Tibial nerve (tissue), 4 donors: ENCODE measurements at regions not wholly inside any gene's neighbourhood (a gene's known extent, or its start where the extent isn't known, plus 50 kb on each side); places are given as distances from the start of the nearest gene placed in this dataset.

Source experiments
- DNase-seq, 2 donors: peaks; one replicate each; pipeline ENCODE4 v3.0.0-alpha.2; 2019; ENCODE audit warnings: low spot score in 2 of 2
- H3K27ac ChIP-seq, 4 donors: fragments of 200-600 bp; sonication (generic) in 3 of 4; one replicate each; pipeline ENCODE4 v1.5.1; 2017 to 2019; ENCODE audit warnings: mild to moderate bottlenecking in 1 of 4
- H3K27me3 ChIP-seq, 2 donors: fragments of 200-600 bp; sonication (generic) in 1 of 2; one replicate each; pipeline versions ENCODE4 v1.5.1 to v1.6.0; 2017 to 2019
- H3K36me3 ChIP-seq, 3 donors: fragments of 200-600 bp; sonication (generic); one replicate each; pipeline ENCODE4 v1.5.1; 2018 to 2019
- H3K4me1 ChIP-seq, 4 donors: fragments of 200-600 bp; sonication (generic) in 3 of 4; one replicate each; pipeline ENCODE4 v1.5.1; 2017 to 2019
- H3K4me3 ChIP-seq, 4 donors: fragments of 200-600 bp; sonication (generic) in 3 of 4; one replicate each; pipeline ENCODE4 v1.5.1; 2017 to 2019; ENCODE audit warnings: mild to moderate bottlenecking in 1 of 4, moderate library complexity in 1 of 4
- H3K9me3 ChIP-seq, 4 donors: fragments of 200-600 bp; sonication (generic) in 3 of 4; one replicate each; pipeline ENCODE4 v1.5.1; 2017 to 2019
- EP300 ChIP-seq, 2 donors: sonication (generic); formaldehyde crosslinking; IDR thresholded peaks; one replicate each; pipeline ENCODE4 v1.6.1; 2017; ENCODE audit warnings: antibody characterized with exemption in 2 of 2, mild to moderate bottlenecking in 1 of 2
- POLR2A ChIP-seq, 2 donors: fragments of 450-650 bp; IDR thresholded peaks; one replicate each; pipeline ENCODE4 v1.6.1; 2017; ENCODE audit warnings: antibody characterized with exemption in 2 of 2, mild to moderate bottlenecking in 2 of 2, moderate library complexity in 2 of 2
- WGBS, 2 donors: methylation state at CpG; one replicate each; pipeline ENCODE4 v1.1.5; 2018; 5-methylcytosine and 5-hydroxymethylcytosine counted together
- TF ChIP-seq, protein P1 (sequence below), 5 experiments: fragments of 200-600 bp in 3 of 5; fragments of 450-650 bp in 2 of 5; sonication (generic) in 3 of 5; IDR thresholded peaks; one replicate each; pipeline ENCODE4 v1.5.1; 2016 to 2019; ENCODE audit warnings: antibody characterized with exemption in 5 of 5, mild to moderate bottlenecking in 3 of 5, moderate library complexity in 2 of 5

DNA sequence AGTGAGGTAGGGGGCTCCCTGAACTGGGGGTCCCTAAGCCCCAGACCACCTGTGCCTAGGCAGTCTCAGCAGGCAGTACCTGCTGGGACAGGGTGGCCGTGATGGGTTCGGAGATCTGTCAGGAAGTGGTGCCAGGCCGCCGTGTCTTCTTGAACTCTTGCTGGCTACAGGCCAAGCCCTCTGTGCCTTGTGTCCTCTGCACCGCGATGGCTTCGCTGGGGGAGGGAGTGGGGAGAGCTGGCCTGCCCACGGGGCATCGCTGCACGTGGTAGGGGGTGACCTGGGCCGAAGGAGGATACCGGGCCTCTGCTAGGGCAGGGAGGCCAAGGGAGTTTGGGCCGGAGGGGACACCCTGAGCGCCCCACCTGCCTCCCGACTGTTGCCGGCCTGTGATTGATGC, 96.7 kb upstream of the NKX1-1 start:
- Histone ChIP-seq H3K4me3 (no peak overlapping the region), H3K27me3 (peaks cover 0 to 30% of the 10 kb centered on the region in 2 donors), H3K4me1 (no peaks in the 10 kb centered on the region), H3K9me3 (peaks cover 0 to 3% (median 0%) of the 10 kb centered on the region in 4 donors), H3K36me3 (no peaks in the 10 kb centered on the region), H3K27ac (no peak overlapping the region)
- TF ChIP-seq POLR2A (IDR thresholded peaks at IDR 0.05) (no peak), EP300 (IDR thresholded peaks at IDR 0.05) (no peak)
- TF ChIP-seq, protein P1, sequence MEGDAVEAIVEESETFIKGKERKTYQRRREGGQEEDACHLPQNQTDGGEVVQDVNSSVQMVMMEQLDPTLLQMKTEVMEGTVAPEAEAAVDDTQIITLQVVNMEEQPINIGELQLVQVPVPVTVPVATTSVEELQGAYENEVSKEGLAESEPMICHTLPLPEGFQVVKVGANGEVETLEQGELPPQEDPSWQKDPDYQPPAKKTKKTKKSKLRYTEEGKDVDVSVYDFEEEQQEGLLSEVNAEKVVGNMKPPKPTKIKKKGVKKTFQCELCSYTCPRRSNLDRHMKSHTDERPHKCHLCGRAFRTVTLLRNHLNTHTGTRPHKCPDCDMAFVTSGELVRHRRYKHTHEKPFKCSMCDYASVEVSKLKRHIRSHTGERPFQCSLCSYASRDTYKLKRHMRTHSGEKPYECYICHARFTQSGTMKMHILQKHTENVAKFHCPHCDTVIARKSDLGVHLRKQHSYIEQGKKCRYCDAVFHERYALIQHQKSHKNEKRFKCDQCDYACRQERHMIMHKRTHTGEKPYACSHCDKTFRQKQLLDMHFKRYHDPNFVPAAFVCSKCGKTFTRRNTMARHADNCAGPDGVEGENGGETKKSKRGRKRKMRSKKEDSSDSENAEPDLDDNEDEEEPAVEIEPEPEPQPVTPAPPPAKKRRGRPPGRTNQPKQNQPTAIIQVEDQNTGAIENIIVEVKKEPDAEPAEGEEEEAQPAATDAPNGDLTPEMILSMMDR (IDR thresholded peaks at IDR 0.05): no peak
- DNase-seq: peak in 1 of 2 donors; percentile 10
- WGBS, 2 donors: 60 to 63% methylated on average over 14 of the region's 16 CpGs

DNA sequence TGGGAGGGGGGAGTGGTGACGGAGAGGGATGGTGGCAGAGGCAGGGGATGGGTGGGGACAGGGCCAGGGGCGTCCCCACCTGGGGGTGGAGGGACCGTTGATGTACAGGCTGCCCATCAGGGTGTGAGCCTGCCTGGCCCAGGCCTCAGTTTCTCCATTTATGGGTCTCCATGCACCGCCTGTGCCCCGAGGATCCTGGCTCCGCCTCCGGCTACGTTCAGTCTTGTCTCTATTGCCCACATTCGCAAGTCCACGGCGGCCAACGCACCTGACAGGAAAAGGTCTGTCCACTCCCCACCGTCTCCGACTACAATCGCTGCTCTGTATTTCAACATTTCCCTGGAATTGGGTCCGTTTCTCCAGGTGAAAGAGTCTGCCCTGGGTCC, 96.3 kb upstream of the NKX1-1 start:
- 80 to 81% methylated on average over 16 of the region's 16 CpGs for WGBS, 2 donors
- Histone ChIP-seq H3K27me3 (peaks cover 0 to 25% of the 10 kb centered on the region in 2 donors), H3K4me1 (no peaks in the 10 kb centered on the region), H3K36me3 (no peaks in the 10 kb centered on the region), H3K4me3 (no peak overlapping the region), H3K9me3 (no peaks in the 10 kb centered on the region), H3K27ac (no peak overlapping the region)
- no peak for DNase-seq
- TF ChIP-seq EP300 (IDR thresholded peaks at IDR 0.05): no peak
- no peak for TF ChIP-seq POLR2A (IDR thresholded peaks at IDR 0.05)
- TF ChIP-seq, protein P1 (IDR thresholded peaks at IDR 0.05): no peak

DNA sequence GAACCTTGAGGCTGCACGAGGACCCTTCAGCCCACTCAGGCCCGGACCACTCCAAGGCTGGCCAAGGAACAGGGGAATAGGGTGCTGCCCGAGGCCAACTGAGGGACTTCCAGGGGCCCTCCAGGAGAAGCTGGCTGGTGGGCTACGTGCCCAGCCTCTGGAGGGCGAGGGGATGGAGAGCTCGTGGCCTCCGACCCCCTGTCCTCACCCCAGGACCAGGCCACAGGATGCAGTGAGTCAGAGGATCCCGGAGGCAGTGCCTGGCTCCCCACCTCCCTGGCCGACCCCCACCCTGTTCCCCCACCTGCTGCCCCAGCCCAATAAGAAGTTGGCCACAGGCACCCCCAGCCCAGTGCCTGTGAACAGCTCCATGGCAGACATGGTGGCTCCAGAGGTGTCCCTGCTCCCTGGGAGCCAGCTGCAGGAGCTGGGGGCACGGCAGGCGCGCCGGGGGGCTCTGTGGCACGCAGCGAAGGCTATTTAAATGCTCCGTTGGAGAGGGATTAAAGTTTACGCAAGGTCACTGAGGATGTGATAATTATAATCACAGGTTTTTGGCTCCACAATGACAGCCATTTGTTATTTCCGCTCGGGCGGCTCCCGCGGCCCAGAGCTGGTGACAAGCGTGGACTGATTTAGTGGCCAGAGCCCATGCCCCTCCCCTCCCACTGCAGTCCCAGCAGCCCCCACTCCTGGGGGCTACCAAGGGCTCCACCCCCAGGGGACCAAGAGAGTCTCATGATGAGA, 95.7 kb upstream of the NKX1-1 start:
- Histone ChIP-seq H3K27me3 (peaks cover 0 to 19% of the 10 kb centered on the region in 2 donors), H3K36me3 (no peaks in the 10 kb centered on the region), H3K9me3 (no peaks in the 10 kb centered on the region), H3K4me1 (no peaks in the 10 kb centered on the region), H3K4me3 (no peak overlapping the region), H3K27ac (no peak overlapping the region)
- DNase-seq: peak in 1 of 2 donors; percentile 0
- 53 to 54% methylated on average over 15 to 16 of the region's 23 CpGs for WGBS, 2 donors
- no peak for TF ChIP-seq EP300 (IDR thresholded peaks at IDR 0.05)
- TF ChIP-seq, protein P1 (IDR thresholded peaks at IDR 0.05): no peak

DNA sequence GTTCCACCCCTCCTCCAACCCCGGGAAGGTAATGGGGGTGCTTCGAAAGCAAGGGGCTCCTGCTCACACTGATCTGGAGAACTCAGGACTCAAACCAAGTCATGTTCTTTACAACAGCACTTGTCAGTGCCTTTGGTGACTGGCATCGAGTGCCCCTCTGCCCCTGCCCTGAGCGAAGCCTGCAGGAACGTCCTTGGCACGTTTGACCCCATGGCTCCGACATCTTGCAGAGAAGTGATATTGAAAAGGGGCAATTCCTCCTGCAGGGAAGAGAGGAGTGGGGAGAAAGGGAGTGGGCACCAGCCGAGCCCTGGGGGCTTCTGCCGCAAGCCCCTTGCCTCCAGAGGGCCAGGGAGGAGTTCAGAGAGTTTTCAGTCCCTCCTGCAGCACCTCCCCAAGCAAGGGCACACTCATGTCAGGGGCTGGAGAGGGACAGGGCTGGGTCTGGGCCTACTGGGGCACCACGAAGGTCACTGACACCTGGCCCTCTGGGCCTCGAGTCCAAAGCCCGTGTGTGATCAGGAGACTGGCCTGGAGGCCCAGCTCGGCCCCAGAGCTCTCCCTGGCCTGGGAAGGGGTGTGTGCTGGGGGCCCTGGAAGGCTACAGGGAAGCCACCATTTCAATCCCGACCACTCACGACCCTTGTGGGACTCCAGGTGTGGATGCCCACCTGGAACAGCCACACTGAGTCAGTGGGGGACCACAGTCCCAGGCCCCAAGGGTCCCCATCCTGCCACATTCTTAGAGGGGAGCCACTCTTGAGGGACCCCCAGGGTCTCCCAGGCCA, 94.9 kb upstream of the NKX1-1 start:
- Histone ChIP-seq H3K9me3 (no peaks in the 10 kb centered on the region), H3K27me3 (peaks cover 0 to 13% of the 10 kb centered on the region in 2 donors), H3K4me1 (no peaks in the 10 kb centered on the region), H3K4me3 (no peak overlapping the region), H3K27ac (no peak overlapping the region), H3K36me3 (no peaks in the 10 kb centered on the region)
- no peak for DNase-seq
- no peak for TF ChIP-seq POLR2A (IDR thresholded peaks at IDR 0.05)
- TF ChIP-seq EP300 (IDR thresholded peaks at IDR 0.05): no peak
- TF ChIP-seq, protein P1 (IDR thresholded peaks at IDR 0.05): no peak
- WGBS, 2 donors: 82 to 88% methylated on average over 12 to 14 of the region's 15 CpGs
